ENCODE measurements at regions not wholly inside any gene's neighbourhood (a gene's known extent, or its start where the extent isn't known, plus 50 kb on each side); places are given as distances from the start of the nearest gene placed in this dataset.

- TF ChIP-seq RARB (CRISPR knock-in tag; IDR thresholded peaks at IDR 0.05) (no peak), TSHZ2 (CRISPR knock-in tag; IDR thresholded peaks at IDR 0.05) (no peak), ZFP3 (CRISPR knock-in tag; IDR thresholded peaks at IDR 0.05) (no peak), ZFP30 (CRISPR knock-in tag; IDR thresholded peaks at IDR 0.05) (no peak), PATZ1 (CRISPR knock-in tag; IDR thresholded peaks at IDR 0.05; ENCODE audit: borderline replicate concordance) (no peak), ZNF8 (CRISPR knock-in tag; IDR thresholded peaks at IDR 0.05) (no peak), CSDC2 (CRISPR knock-in tag; IDR thresholded peaks at IDR 0.05) (no peak), ARNTL (CRISPR knock-in tag; IDR thresholded peaks at IDR 0.05; ENCODE audit: borderline replicate concordance, low read depth) (no peak), ZNF565 (CRISPR knock-in tag; conservative IDR thresholded peaks at IDR 0.05; ENCODE audit: low read depth) (no peak), TCF4 (CRISPR knock-in tag; IDR thresholded peaks at IDR 0.05; ENCODE audit: borderline replicate concordance) (no peak), POU6F1 (CRISPR knock-in tag; IDR thresholded peaks at IDR 0.05; ENCODE audit: borderline replicate concordance, low read depth) (no peak), ZNF70 (CRISPR knock-in tag; IDR thresholded peaks at IDR 0.05) (no peak), PPARA (CRISPR knock-in tag; IDR thresholded peaks at IDR 0.05; ENCODE audit: borderline replicate concordance) (no peak)
Measured at GRCh38 chr3:99504258-99504657, 134.1 kb upstream of the COL8A1 start.

Measured in SK-N-SH treated with all-trans-retinoic acid at 6 μM for 48 hours (cell line).